GM21390 (cell line): ENCODE measurements at regions not wholly inside any gene's neighbourhood (a gene's known extent, or its start where the extent isn't known, plus 50 kb on each side); places are given as distances from the start of the nearest gene placed in this dataset.

ENCODE experiments used
- ATAC-seq: cut with Tn5 transposase; IDR thresholded peaks from one replicate; pipeline ENCODE4 v1.9.1; 2021; ENCODE audit not compliant: unreplicated experiment

DNA sequence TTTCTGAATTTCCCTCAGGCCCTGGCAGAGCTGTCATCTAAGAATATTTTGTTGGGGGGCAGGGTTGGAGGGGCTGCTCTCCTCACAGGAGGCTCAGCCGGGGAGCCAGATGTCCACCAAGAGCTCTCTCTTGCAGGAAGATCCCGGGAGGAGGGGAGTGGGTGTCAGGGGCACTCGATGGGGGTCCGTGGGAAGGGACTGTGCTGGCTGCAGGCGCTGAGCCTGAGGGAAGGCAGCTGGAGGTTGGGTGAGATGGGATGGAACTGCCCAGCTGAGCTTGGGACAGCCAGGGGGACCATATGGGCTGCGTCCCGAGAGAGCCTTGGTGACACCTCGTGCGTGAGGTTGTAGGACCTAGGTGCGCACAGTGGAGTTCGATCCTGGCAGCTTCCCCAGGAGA is 111.2 kb upstream of the GSE1 start:
- no peak for ATAC-seq

DNA sequence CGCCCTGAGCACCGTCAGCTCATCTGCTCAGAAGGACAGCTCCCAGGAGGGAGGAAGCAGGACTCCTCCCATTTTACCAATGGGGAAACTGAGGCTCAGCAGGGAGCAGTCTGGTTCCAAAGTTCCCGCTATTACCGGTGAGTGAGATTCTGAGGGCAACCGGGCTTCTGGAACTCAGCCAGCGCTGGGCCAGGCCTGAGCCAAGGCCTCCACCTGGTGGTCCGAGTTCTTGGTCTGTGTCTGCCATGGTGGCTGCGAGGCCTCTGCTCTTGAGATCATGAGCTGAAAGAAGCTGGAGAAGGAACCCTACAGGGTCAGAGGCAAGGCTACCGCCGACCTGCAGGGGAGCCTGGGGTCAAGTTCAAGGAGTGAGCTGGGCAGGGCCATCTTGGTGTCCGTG is 110.8 kb upstream of the GSE1 start:
- no peak for ATAC-seq

DNA sequence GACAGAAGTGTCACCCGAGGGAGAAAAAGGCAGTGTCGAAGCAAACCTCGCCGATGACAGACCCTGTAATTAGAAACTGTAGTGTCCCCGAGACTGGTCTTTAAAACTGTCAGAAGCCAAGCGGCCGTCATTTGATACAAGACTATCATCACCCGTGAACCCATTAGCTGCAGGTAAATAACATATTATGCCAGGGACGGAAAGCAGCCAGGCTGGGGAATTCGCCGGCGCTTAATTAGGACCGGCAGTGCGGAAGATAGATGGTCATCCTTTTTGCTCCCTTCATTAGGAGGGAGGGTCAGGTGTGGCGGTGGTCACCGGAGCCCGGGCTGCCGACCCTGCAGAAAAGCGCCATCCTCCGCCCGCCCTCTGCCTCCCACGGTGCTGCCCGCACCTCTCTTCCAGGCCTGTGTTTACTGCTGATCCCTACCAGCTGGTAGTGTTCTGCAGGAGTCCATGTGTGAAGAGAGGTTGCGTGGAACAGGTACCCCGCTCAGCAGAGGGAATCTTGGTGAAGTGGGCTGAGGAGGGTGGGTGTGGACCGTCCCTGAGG is 109.4 kb upstream of the GSE1 start:
- no peak for ATAC-seq

DNA sequence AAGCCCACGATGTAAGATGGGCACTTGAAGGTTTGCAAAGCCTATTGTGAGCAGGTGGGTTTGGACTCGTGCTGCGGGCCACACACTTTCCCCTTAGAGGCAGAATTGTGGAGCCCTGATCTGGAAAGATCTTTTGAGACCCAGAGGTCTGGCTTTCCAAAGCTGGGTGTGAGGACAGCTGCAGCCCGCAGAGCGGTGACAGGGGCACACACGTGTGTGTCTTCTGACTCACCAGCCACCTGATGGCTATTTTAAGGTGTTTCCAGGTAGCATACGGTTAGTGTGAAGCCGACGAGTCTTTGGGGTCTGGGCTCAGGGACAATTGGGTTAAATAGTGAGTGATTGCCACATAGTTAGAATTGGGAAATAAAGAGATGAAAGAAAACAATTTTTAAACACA is 108.9 kb upstream of the GSE1 start:
- no peak for ATAC-seq

DNA sequence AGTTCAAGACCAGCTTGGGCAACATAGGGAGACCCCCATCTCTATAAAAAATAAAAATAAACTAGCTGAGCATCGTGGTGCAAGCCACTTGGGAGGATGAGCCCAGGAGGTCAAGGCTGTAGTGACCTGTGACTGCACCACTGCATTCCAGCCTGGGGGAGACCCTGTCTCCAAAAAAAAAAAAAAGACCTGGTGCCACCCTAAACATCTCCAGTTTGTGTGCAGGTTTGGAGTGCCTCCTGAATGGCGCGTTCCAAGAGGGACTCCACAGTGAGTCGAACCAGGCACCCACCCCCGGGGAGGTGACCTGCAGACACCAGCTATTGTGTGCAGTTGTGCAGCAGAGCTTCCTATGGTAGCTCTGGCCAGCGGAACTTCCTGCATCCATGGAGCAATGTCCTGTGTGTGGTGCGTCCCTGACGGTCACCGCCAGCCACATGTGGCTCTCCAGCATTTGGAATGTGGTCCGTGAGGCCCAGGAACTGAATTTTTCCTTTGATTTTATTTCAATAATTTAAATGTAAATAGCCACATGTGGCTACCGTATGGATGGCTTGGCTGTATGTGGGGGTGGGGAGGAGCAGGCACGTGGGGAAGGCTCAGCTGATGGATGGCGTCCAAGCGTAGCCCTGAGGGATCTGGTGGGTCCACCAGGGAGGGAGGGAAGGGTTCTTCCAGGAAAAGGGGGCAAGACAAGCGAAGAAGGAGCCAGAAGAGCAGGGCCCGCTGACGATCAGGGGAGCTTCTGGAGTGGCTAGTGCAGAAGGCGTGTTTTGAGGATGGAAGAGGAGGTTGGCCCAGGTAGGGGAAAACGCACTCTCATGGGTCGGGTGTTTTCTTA is 107.1 kb upstream of the GSE1 start:
- ATAC-seq = no peak

DNA sequence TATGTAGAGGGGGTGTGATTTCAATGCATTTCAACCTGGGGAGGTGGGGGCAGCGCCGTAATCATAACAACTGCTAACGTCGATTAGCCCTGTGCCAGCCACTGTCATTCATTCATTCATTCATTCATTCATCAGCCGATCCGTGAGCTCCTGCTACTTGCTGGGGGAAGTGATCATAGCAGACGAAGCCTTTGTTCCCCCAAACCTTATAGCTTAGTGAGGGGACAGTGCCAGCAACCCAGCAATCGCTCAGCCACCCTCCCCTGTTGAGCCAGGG is 106.5 kb upstream of the GSE1 start:
- no peak for ATAC-seq

DNA sequence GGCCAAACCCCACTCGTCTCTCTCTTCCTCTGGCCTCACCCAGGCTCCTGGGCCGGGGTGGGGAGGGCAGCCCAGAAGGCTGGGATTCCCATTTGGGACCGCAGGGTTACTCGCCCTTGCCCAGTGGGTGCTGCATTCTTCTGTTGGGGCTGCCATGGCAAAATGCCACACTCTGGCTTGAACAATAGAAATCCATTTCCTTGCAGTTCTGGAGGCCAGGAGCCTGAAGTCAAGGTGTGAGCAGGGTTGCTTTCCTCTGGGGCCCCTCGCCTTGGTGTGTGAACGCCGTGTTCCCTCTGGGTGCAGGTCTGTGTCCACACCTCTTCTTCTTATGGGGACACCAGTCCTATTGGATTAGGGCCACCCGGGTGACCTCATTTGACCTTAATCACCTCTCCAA is 105.8 kb upstream of the GSE1 start:
- no peak for ATAC-seq

DNA sequence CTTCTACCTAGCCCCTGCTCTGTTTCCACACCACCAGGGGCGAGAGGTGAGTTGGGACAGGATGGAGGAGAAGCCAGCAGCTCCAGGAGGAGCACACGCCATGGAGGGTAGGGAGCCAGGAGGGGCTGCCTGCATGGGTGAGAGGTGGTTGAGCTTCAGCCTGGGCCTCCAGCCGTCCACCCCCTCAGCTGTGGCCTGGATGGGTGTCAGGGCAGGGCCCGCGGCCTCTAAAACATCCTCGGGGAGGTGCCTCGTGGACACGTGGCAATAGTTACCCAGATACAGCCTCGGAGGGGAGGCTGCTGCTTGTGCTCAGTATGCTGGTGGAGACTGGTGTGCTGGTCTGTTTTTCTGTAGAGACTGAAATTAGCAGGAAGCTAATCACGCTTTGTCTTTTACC is 104.7 kb upstream of the GSE1 start:
- no peak for ATAC-seq

DNA sequence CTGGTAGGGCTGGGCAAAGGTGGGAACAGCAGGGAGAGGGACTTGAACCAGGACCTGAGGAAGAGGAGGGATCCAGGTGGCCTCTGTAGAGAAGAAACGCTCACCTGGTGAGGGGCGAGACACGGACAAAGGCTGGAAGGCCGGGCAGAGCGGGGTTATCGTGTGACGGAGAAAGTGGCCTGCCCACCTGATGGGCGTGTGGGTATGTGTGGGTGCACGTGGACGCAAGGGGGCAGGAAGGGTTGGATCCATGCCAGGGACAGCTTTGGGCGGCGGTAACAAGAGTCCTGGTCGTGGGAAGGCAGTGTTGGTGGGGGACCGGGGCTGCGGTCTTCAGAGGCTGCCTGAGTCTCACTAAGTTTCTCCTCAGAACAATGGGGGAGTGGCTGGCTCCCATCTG is 104.1 kb upstream of the GSE1 start:
- ATAC-seq = no peak

DNA sequence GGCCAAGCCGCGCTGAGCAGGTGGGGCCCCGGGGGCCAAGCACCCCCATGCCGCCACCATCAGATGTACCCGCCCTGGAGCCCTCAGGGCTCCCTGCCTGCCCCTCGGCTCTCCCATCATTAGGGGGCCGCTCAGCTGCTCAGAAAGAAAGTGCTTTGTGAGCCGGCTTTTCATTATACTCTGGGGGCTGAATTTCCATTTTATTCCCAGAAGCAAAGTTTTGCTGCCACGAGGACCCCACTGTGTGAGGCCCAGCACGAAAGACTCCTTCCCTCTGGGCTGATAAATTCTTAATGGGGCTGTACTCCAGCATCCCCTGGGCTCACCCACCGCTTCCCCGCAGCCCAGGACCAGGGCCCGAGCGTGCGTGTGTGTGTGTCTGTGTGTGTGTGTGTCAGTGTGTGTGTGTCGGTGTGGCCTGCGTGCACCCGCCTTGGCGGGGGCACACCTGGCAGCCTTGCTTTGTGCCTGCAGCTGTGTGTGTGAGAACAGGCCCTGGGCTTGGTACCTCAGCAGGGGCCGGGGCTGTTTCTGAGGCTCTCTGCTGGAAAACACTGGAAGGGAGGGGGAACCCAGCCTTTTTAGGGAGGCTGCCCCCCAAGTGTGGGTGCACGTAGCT is 103.0 kb upstream of the GSE1 start:
- ATAC-seq = no peak

DNA sequence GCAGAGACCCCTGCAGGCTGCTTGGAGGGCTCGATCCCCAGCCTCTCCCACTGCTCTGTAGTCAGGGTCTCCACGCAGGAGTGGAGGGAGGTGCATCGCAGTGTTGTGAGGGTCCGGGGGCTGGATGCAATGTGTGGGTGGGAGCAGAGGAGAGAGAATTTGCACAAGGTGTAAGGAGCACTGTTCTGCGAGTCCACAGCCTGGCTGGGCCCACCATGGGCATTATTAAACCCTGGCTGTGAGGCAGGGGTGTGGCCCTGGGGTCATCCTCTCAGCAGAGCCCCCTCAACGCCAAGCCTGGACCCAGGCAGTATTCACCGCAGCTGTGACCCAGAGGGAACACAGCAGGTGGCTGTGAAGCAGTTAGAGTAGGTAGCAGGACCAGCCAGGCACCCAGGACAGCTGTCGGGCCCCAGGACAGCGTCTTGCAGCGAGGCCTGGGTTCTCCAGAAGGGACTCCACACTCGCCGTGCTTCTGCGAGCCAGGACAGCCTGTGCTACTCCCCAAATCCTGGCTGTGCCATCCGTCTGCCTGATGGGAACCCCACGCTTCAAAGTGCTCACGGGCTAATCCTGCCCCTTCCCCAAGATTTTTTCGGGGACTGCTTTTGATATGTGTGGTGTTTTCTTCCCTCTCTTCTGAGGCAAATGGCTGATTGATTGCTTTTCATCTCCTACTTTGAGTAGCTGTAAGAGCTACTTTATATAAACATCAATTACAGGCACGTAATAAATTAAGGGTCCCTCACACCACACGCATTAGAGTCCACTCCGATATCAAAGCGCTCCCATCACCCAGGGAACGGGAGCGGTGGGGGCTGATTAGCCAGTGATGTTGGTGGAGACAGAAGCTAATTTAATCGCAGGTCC is 100.9 kb upstream of the GSE1 start:
- ATAC-seq = no peak

DNA sequence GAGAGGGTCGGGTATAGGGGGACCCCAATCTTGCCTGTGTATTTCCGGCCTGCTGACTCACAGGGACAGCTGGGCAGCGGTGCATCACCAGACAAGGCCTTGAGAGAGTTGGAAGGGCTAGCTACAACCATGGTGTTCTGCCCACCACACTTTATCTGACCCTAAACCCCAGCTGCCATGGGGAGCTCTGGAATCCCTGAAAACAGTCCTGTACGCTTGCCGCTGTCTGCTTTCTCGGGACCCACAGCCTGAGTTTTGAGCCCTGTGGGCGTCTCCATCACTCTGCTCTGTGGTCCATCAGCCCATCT is 100.4 kb upstream of the GSE1 start:
- no peak for ATAC-seq

DNA sequence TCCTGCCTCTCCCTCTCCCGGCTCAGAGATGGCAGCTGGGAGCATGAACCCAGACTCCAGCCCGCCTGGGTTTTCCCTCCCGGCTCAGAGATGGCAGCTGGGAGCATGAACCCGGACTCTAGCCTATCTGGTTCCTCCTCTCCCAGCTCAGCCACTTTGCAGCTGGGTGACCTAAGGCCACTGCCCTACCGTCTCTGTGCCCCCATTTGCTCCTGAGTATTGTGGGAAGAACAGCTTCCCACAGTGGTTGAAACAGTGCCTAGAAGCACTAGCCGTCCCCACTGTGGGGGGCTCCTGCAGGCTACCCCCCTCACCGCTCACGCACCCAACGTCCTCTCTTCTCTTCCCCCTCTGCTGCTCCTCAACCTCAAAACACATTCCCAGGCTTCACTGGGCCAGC is 99.9 kb upstream of the GSE1 start:
- no peak for ATAC-seq

DNA sequence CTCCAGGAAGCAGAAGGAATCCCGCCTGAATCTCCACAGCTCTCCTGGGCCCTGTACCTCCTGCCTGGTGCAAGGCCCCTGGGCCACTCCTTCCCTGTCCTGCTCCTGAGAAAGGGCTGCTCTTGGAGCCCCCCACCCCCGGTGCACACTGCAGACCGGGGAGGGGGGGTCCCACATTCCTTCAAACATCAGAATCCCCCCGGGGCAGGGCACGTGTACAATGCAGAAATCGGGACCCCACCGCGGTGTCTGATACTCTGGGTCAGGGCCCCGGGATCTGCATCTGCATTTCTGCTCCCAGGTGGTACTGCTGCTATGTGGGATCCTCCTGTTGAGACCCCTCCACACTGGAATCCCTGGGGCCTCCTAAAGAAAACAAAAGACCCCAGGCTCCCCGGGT is 99.5 kb upstream of the GSE1 start:
- no peak for ATAC-seq

DNA sequence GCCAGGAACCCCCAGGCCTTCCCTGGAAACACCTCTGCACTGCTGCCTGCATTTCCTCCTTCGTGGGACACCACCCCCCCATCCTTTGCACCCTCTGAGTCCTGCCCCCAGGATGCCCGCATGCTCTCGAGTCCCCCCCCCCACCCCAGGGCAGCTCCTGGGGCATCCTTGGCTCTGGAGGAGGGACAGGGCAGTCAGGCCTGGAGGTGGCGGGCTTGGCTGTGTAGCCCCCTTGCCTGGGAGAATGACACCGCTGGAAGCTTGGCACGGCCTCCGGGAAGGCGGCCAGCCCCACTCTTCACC is 98.9 kb upstream of the GSE1 start:
- ATAC-seq = no peak

DNA sequence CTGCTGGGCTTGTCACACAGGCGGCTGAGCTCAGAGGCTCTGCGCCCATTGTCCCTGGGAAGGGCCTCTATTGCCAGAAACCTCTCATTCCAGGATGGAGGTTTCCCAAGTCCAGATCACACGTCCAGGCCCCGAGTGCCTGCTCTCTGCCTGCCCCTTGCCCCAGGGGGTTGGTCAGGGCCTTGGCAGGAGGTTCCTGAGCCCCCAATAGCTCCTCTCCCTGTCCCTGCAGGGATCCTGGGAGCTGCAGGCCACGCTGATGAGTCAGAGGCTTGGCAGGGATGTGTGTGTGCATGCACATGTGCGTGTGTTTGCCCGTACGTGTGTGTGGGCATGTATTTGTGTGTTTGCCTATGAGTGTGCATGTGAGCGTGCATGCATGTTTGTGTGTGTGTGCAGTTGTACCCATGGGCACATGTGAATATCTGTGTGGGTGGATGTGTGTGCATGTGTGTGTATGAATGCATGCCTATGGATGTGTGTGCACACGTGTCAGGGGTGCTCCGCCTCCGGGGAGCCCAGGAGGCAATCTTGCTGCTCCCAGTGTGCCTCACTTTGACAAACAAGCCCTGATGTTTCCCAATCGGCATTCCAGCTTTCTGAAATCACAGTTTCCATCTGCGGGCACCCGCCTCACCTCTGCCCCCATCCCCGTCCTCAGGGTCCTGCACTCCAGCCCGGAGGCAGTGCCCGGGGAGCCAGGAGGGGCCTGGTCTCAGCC is 98.4 kb upstream of the GSE1 start:
- ATAC-seq = no peak

DNA sequence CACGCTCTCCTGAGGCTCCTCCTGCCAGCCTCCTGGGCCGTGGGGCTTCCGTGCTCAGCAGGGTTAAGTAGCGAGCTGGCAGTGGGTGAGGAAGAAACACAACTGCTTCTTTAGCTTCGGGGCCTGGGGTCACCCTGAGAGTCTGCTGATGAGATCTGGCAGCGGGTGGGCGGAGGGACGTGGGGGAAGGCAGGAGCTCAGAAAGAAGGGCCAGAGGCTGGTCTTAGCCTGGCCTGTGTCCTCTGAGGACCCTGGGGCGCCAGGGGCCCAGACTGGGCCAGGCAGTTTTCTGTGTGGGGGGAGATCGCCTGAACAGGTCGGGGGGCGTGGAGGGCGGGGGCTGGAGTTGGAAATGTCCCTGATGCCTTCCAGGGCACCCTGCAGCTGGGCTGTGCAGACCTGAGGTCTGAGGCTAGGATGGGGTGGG is 97.8 kb upstream of the GSE1 start:
- ATAC-seq = no peak

DNA sequence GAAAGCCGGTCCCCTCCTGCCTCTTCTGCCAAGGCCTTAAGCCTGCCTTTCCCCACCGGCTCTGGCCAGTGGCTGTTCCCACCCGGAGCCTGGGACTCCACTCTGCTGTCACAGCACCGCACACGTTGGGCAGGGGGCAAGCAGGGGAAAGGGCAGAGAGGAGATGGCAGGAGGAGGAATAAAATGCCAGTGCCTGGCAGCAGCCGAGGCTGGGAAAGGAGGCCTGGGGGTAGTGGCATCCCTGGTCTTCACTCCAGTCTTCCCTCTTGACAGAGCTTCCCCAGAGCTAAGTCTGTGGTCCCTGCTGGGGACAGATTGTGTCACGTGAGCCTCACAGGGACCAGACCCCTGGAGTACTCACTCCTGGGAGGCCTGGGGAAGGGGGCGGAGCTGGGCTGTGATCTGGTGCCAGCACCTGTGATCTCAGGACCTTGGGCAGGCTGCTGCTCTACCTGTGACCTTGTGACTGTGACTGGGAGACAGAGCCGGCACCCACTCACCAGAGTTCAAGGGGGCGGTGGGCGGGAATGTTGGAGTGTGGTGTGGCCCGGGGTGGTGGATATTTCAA is 97.2 kb upstream of the GSE1 start:
- ATAC-seq = no peak

DNA sequence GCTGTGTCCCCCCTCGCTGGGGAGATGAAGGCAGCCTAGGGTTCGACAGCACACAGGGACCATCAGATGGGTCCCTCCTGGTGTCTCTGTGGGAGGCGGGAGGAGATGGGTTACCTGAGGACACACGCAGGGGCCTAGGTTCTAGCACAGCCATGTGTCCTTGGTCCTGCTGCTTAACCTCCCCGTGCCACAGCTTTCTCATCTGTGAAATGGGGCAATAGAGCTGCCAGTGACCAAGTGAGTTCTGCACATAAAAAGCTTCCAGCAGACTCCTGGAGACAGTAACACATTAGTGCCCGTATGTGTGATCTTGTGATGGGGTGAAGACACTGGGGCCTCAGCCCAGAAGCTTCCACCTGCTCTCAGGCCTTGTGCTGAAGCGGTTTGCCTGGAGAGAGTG is 96.0 kb upstream of the GSE1 start:
- no peak for ATAC-seq

DNA sequence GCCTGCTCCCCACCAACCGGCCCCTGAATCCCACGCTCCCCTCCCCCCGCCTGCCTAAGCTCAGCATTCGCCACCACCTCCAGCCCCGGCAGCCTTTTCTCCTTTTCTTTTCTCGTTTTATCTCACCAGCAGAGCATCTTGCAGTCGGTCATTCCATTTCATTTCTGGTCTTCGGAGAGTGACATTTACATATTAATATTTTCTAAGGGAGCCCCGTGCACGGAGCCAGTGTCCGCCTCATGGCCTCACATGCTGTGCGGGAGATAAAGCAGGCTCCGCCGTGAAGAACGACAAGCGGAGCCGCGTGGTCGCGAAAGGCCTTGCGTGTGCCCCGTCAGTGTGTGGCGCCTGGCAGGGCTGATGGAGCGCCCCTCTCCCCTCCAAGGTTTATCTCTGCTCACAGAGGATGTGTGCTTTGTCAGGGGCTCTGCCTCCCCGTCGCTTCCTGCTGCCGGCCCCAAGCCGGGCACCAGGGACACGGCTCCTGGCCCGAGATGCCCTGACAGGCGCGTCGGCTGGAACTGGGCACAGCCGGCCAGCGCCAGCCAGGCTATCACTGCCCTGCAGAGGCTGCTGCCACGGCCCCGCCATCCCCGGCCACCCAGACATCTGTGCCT is 95.5 kb upstream of the GSE1 start:
- no peak for ATAC-seq
